ENCODE measurements at regions not wholly inside any gene's neighbourhood (a gene's known extent, or its start where the extent isn't known, plus 50 kb on each side); places are given as distances from the start of the nearest gene placed in this dataset.

- TF ChIP-seq EZH2 (IDR thresholded peaks at IDR 0.05; ENCODE audit: borderline replicate concordance, insufficient read depth, low read depth, low read length, poor library complexity, severe bottlenecking) (no peak), CTCF (IDR thresholded peaks at IDR 0.05) (no peak)
Observed at GRCh38 chr4:112940336-112940735, 109.1 kb upstream of the ANK2 start.

Data from B cell (primary cell).